Parathyroid adenoma (tissue), 2 donors: ENCODE measurements at regions not wholly inside any gene's neighbourhood (a gene's known extent, or its start where the extent isn't known, plus 50 kb on each side); places are given as distances from the start of the nearest gene placed in this dataset.

ENCODE experiments used
- H2AFZ ChIP-seq: fragments of 300-600 bp; sonication (generic); one replicate; pipeline ENCODE4 v1.7.0; 2017; ENCODE audit warnings: antibody characterized with exemption, mild to moderate bottlenecking
- H3K27ac ChIP-seq: fragments of 300-600 bp; sonication (generic); one replicate; pipeline ENCODE4 v1.7.0; 2017
- H3K27me3 ChIP-seq: fragments of 300-600 bp; sonication (generic); one replicate; pipeline ENCODE4 v1.7.0; 2017; ENCODE audit warnings: low read length; ENCODE audit not compliant: control insufficient read depth, insufficient read depth
- H3K36me3 ChIP-seq: fragments of 300-600 bp; sonication (generic); one replicate; pipeline ENCODE4 v1.7.0; 2017; ENCODE audit warnings: low read length; ENCODE audit not compliant: control insufficient read depth, insufficient read depth
- H3K4me1 ChIP-seq: fragments of 300-600 bp; sonication (generic); one replicate; pipeline ENCODE4 v1.7.0; 2017; ENCODE audit warnings: control low read depth
- H3K4me2 ChIP-seq: fragments of 300-600 bp; sonication (generic); one replicate; pipeline ENCODE4 v1.7.0; 2017; ENCODE audit warnings: low read length
- H3K4me3 ChIP-seq: fragments of 300-600 bp; sonication (generic); one replicate; pipeline ENCODE4 v1.7.0; 2017; ENCODE audit warnings: low read depth, low read length
- H3K79me2 ChIP-seq: fragments of 300-600 bp; sonication (generic); one replicate; pipeline ENCODE4 v1.7.0; 2017; ENCODE audit warnings: control low read depth
- H3K9ac ChIP-seq: fragments of 300-600 bp; sonication (generic); one replicate; pipeline ENCODE4 v1.7.0; 2017; ENCODE audit warnings: mild to moderate bottlenecking
- H3K9me3 ChIP-seq: fragments of 300-600 bp; sonication (generic); one replicate; pipeline ENCODE4 v1.7.0; 2017; ENCODE audit warnings: low read length; ENCODE audit not compliant: control insufficient read depth
- TF ChIP-seq, protein P1 (sequence below): fragments of 300-600 bp; sonication (generic); IDR thresholded peaks from one replicate; pipeline ENCODE4 v1.7.0; 2017; ENCODE audit warnings: antibody characterized with exemption, mild to moderate bottlenecking
- donor health status: primary hyperparathyroidism.

DNA sequence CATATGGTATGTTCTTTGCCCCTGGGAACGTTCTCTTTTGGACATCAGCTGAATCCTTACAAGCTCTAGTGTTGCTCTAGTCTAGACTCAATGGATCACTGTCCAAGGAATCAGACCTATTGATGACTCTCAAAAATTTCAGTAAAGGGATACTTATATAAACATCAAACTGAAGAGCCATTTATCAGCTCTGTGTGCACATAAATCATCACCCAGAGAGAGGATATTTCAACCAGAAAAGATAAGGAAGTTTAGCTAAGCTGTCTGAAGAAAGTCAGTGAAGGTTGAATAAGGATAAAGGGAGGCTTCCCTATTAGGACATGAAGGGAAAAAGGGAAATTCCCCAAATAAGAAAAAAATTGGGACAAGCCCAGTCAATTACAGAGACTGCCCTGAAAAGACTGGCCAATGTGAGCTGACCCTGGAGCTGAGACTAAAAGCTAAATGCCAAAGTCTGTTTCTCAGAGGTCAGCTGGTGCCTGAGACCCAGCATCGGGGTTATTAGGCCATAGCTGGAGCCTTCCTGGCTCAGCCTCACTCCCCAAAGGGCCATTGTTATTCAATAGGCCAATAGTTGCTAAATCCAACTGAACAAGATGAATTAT, 424.1 kb upstream of the THBS1 start:
- Histone ChIP-seq H3K79me2 (no peaks in the 10 kb centered on the region), H3K27me3 (no peaks in the 10 kb centered on the region), H3K4me1 (no peaks in the 10 kb centered on the region), H3K9ac (no peak overlapping the region), H3K9me3 (no peaks in the 10 kb centered on the region), H3K4me3 (no peak overlapping the region), H3K4me2 (no peak overlapping the region), H3K36me3 (no peaks in the 10 kb centered on the region), H2AFZ (no peak overlapping the region), H3K27ac (no peak overlapping the region)
- TF ChIP-seq, protein P1, sequence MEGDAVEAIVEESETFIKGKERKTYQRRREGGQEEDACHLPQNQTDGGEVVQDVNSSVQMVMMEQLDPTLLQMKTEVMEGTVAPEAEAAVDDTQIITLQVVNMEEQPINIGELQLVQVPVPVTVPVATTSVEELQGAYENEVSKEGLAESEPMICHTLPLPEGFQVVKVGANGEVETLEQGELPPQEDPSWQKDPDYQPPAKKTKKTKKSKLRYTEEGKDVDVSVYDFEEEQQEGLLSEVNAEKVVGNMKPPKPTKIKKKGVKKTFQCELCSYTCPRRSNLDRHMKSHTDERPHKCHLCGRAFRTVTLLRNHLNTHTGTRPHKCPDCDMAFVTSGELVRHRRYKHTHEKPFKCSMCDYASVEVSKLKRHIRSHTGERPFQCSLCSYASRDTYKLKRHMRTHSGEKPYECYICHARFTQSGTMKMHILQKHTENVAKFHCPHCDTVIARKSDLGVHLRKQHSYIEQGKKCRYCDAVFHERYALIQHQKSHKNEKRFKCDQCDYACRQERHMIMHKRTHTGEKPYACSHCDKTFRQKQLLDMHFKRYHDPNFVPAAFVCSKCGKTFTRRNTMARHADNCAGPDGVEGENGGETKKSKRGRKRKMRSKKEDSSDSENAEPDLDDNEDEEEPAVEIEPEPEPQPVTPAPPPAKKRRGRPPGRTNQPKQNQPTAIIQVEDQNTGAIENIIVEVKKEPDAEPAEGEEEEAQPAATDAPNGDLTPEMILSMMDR: no peak

DNA sequence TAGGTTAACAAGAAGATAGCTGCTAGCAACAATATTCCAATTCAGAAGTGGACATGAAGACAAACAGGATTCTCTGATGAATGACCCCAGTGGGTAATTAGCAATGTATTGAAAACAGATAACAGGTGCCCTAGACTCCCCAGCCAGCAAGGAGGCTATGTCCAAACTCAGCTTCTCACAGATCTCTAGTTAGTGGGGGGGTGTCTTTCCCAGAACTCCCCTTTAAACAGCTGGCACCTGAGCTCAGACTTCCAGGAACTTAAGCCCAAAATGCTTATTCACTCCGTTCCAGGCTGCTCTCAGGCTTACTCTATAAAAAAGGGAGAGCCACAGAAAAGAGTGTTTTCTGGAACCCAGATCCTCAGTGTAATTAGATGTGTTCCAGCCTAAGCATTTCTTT, 423.0 kb upstream of the THBS1 start:
- H3K9ac ChIP-seq: no peak overlapping the region
- no peak overlapping the region for H2AFZ ChIP-seq
- no peaks in the 10 kb centered on the region for H3K27me3 ChIP-seq
- H3K4me3 ChIP-seq: no peak overlapping the region
- no peak overlapping the region for H3K27ac ChIP-seq
- H3K4me1 ChIP-seq: no peaks in the 10 kb centered on the region
- H3K36me3 ChIP-seq: no peaks in the 10 kb centered on the region
- H3K9me3 ChIP-seq: no peaks in the 10 kb centered on the region
- H3K4me2 ChIP-seq: no peak overlapping the region
- no peaks in the 10 kb centered on the region for H3K79me2 ChIP-seq
- TF ChIP-seq, protein P1: no peak

DNA sequence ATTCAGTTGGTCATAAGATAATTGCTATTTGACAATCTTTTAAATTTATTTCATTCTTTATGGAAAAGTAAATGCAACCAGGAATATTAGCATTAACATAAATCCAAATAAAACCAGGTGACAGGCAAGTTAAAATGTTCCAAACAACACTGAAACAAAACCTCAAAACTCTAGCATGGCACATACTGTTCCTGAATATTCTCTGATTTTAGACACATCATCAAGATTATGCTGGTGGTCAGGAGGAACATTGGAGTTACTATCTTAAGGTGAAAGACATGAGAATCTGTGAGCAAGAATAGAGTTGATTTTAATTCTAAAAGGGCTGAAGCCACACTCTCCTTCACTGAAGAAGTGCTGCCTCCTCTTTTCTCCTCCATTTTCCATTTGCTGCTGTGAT, 421.0 kb upstream of the THBS1 start:
- Histone ChIP-seq H2AFZ (no peak overlapping the region), H3K4me1 (no peaks in the 10 kb centered on the region), H3K36me3 (no peaks in the 10 kb centered on the region), H3K79me2 (no peaks in the 10 kb centered on the region), H3K4me3 (no peak overlapping the region), H3K4me2 (no peak overlapping the region), H3K27ac (no peak overlapping the region), H3K9me3 (no peaks in the 10 kb centered on the region), H3K9ac (no peak overlapping the region), H3K27me3 (no peaks in the 10 kb centered on the region)
- TF ChIP-seq, protein P1: no peak

DNA sequence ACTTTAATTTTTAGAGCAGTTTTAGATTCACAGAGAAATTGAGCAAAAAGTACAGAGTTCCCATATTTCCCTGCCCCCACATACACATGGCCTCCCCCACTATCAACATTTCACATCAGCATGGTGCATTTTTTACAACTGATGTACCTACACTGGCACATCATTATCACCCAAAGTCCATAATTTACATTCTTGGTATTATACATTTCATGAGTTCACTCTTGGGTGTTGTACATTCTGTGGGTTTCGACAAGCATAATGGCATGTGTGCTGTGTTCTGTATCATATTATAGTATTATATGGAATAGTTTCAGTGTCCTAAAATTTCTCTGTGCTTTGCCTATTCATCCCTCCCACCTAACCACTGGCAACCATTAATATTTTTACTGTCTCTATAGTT, 419.8 kb upstream of the THBS1 start:
- Histone ChIP-seq H3K4me2 (no peak overlapping the region), H3K9me3 (no peaks in the 10 kb centered on the region), H3K9ac (no peak overlapping the region), H3K79me2 (no peaks in the 10 kb centered on the region), H3K27ac (no peak overlapping the region), H3K4me3 (no peak overlapping the region), H3K4me1 (no peaks in the 10 kb centered on the region), H2AFZ (no peak overlapping the region), H3K36me3 (no peaks in the 10 kb centered on the region), H3K27me3 (no peaks in the 10 kb centered on the region)
- TF ChIP-seq, protein P1: no peak

DNA sequence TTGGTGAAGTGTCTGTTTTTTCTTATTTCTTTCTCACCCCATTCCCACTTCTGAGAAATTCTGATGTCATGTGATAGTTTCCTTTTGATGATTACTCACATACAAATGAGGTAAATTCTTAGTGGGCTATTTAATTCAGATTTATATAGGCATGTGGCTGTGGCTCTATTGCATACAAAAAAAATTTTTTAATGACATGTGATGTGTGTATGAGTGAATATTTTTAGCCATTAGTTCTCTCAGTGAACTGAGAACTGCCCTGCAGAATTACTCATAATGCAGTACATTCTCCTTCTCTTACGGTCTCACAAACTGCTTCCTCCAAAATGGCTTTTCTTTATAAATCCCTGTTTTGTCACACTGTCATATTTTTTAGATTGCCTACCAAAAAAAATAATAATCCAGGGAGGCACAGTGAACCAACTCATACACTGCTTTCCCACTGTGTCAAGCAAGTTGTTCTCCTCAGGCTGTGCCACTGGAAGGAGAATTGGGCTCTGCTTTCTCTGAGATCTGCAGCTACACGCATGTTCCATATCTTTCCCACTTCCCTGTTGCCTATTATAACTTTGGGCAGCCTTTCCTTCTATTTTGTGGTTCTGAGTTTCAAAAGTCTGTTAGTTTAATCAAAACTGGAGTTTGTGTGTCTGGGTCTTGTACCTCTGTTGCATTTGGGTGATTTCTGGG, 415.7 kb upstream of the THBS1 start:
- Histone ChIP-seq H3K79me2 (no peaks in the 10 kb centered on the region), H3K4me1 (no peaks in the 10 kb centered on the region), H3K27me3 (no peaks in the 10 kb centered on the region), H3K9me3 (no peaks in the 10 kb centered on the region), H3K36me3 (no peaks in the 10 kb centered on the region), H3K9ac (no peak overlapping the region), H3K27ac (no peak overlapping the region), H3K4me2 (no peak overlapping the region), H3K4me3 (no peak overlapping the region), H2AFZ (no peak overlapping the region)
- TF ChIP-seq, protein P1: no peak
